Gastrocnemius medialis (tissue), 4 donors: ENCODE measurements at regions not wholly inside any gene's neighbourhood (a gene's known extent, or its start where the extent isn't known, plus 50 kb on each side); places are given as distances from the start of the nearest gene placed in this dataset.

ENCODE experiments used
- ATAC-seq, 2 donors: fragments of 150-250 bp; one replicate each; pipeline ENCODE4 v1.9.1; 2016
- DNase-seq, 2 donors: peaks; one replicate each; pipeline ENCODE4 v3.0.0-alpha.2; 2019
- H3K27ac ChIP-seq, 4 donors: fragments of 200-600 bp; sonication (generic); 1 replicate in 1 of 4; 2 replicates in 3 of 4; pipeline ENCODE4 v1.5.1; 2016 to 2018; ENCODE audit warnings: mild to moderate bottlenecking in 2 of 4, moderate library complexity in 1 of 4
- H3K27me3 ChIP-seq, 3 donors: fragments of 200-600 bp; sonication (generic) in 2 of 3; 1 replicate in 1 of 3; 2 replicates in 2 of 3; pipeline versions ENCODE4 v1.5.1 to v1.6.0; 2016 to 2019; ENCODE audit warnings: mild to moderate bottlenecking in 1 of 3, moderate library complexity in 1 of 3
- H3K36me3 ChIP-seq, 2 donors: fragments of 200-600 bp; sonication (generic) in 1 of 2; one replicate each; pipeline ENCODE4 v1.5.1; 2017 to 2018
- H3K4me1 ChIP-seq, 2 donors: fragments of 200-600 bp; sonication (generic) in 1 of 2; one replicate each; pipeline ENCODE4 v1.5.1; 2016 to 2017; ENCODE audit warnings: mild to moderate bottlenecking in 2 of 2
- H3K4me3 ChIP-seq, 4 donors: fragments of 200-600 bp; sonication (generic) in 3 of 4; 1 replicate in 1 of 4; 2 replicates in 3 of 4; pipeline ENCODE4 v1.5.1; 2016 to 2019; ENCODE audit warnings: mild to moderate bottlenecking in 2 of 4
- H3K9me3 ChIP-seq, 3 donors: fragments of 200-600 bp; sonication (generic) in 2 of 3; 1 replicate in 1 of 3; 2 replicates in 2 of 3; pipeline ENCODE4 v1.5.1; 2016 to 2019
- CTCF ChIP-seq, 5 experiments: fragments of 450-650 bp in 3 of 5; fragments of 200-600 bp in 2 of 5; sonication (generic) in 2 of 5; IDR thresholded peaks in 4 of 5; conservative IDR thresholded peaks in 1 of 5; 1 replicate in 4 of 5; 2 replicates in 1 of 5; pipeline ENCODE4 v1.5.1; 2016 to 2019; ENCODE audit warnings: antibody characterized with exemption in 5 of 5, mild to moderate bottlenecking in 3 of 5, moderate library complexity in 3 of 5
- POLR2A ChIP-seq, 2 donors: fragments of 450-650 bp; IDR thresholded peaks; one replicate each; pipeline ENCODE4 v1.6.1; 2017; ENCODE audit warnings: antibody characterized with exemption in 2 of 2, mild to moderate bottlenecking in 2 of 2, moderate library complexity in 2 of 2
- in situ Hi-C, 4 donors: fragments of 200-750 bp; cut with MboI; loops; one replicate each; pipeline versions ENCODE4 v1.15.0 to v1.8.0; 2017; ENCODE audit warnings: low sequenced_read_pairs in 4 of 4
- intact Hi-C: fragments of 100-400 bp; cut with DNase I; formaldehyde crosslinking; loops from one replicate; pipeline ENCODE4 v1.15.1; 2023; ENCODE audit warnings: low total_unique reads

DNA sequence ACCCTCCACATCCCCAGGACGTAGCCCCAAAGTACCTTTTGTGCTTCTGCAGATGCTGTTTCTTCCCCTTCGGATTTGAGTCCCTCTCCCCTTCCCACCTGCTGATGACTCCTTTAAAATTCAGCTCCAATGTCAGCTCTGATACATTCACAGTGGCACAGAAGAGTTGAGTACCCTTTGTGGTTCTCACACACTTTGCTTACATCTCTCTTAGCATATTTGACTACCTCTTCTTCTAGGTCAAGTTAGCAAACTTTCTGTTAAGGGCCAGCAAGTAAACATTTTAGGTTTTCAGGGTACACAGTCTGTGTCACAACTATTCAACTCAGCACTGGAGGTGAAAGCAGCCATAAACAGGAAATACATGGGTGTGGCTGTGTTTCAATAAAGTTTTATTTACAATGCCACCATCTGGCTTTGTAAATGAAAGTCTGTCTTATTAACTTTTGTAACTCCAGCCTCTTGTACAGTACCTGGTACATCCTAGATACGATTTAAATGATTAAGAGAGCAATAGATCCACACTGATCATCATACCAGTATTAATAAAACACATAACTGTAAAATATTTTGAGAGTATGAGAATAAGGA, 161.7 kb downstream of the SOX9 start:
- H3K4me1 ChIP-seq = no peaks in the 10 kb centered on the region
- no peaks in the 10 kb centered on the region for H3K27me3 ChIP-seq
- intact Hi-C loops = no loop called here
- TF ChIP-seq CTCF (IDR thresholded peaks at IDR 0.05 in 4 of 5, conservative IDR thresholded peaks at IDR 0.05 in 1 of 5) = no peak
- TF ChIP-seq POLR2A (IDR thresholded peaks at IDR 0.05) = no peak
- no peaks in the 10 kb centered on the region for H3K9me3 ChIP-seq
- no peak overlapping the region for H3K4me3 ChIP-seq
- H3K36me3 ChIP-seq = no peaks in the 10 kb centered on the region
- DNase-seq = no peak
- ATAC-seq = no peak
- H3K27ac ChIP-seq = no peak overlapping the region
- in situ Hi-C loops = no loop called here

DNA sequence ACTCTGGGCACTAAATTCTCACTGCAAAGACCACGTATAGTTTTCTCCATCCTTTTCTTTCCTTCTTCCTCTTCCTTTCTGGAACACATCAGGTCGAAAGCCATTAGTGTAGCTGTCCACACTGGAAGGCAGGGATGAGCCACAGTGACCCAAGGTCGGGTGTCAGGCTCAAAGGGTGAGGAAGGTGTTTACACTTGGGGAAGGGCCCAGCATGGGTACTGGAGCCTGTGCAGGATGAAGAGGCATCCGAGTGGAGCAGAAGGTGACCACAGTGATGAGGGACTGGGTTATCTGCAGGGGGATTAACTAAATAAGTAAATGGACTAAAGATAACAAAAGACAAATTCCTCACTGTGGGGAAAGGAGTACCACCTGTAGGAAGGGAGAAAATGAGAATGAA, 164.0 kb downstream of the SOX9 start:
- TF ChIP-seq POLR2A (IDR thresholded peaks at IDR 0.05) (no peak), CTCF (IDR thresholded peaks at IDR 0.05 in 4 of 5, conservative IDR thresholded peaks at IDR 0.05 in 1 of 5) (no peak)
- Histone ChIP-seq H3K9me3 (no peaks in the 10 kb centered on the region), H3K27me3 (no peaks in the 10 kb centered on the region), H3K4me3 (no peak overlapping the region), H3K27ac (no peak overlapping the region), H3K4me1 (no peaks in the 10 kb centered on the region), H3K36me3 (no peaks in the 10 kb centered on the region)
- in situ Hi-C loops = no loop called here
- intact Hi-C loops = no loop called here
- no peak for ATAC-seq
- DNase-seq = no peak

GRCh38 chr17:72287586-72287985, 166.8 kb downstream of the SOX9 start:
- ATAC-seq (no peak), DNase-seq (no peak)
- TF ChIP-seq POLR2A (IDR thresholded peaks at IDR 0.05) (no peak), CTCF (IDR thresholded peaks at IDR 0.05 in 4 of 5, conservative IDR thresholded peaks at IDR 0.05 in 1 of 5) (no peak)
- no peaks in the 10 kb centered on the region for H3K9me3 ChIP-seq
- no peaks in the 10 kb centered on the region for H3K4me1 ChIP-seq
- in situ Hi-C loops = no loop called here
- H3K36me3 ChIP-seq = no peaks in the 10 kb centered on the region
- no peaks in the 10 kb centered on the region for H3K27me3 ChIP-seq
- H3K27ac ChIP-seq = no peak overlapping the region
- no peak overlapping the region for H3K4me3 ChIP-seq
- intact Hi-C loops = no loop called here

GRCh38 chr17:72294487-72294893, 173.7 kb downstream of the SOX9 start:
- Histone ChIP-seq H3K36me3 (no peaks in the 10 kb centered on the region), H3K27ac (no peak overlapping the region), H3K9me3 (no peaks in the 10 kb centered on the region), H3K4me3 (no peak overlapping the region), H3K27me3 (peaks cover 0 to 2% (median 0%) of the 10 kb centered on the region in 3 donors), H3K4me1 (no peaks in the 10 kb centered on the region)
- no peak for TF ChIP-seq POLR2A (IDR thresholded peaks at IDR 0.05)
- TF ChIP-seq CTCF (IDR thresholded peaks at IDR 0.05 in 4 of 5, conservative IDR thresholded peaks at IDR 0.05 in 1 of 5) = no peak
- ATAC-seq (peak in 1 of 2 donors; percentile 56), DNase-seq (no peak)
- in situ Hi-C loops = no loop called here
- intact Hi-C loops = no loop called here

GRCh38 chr17:72295916-72296315, 175.1 kb downstream of the SOX9 start:
- Histone ChIP-seq H3K27me3 (peaks cover 0 to 2% (median 0%) of the 10 kb centered on the region in 3 donors), H3K4me1 (no peaks in the 10 kb centered on the region), H3K9me3 (no peaks in the 10 kb centered on the region), H3K27ac (no peak overlapping the region), H3K4me3 (no peak overlapping the region), H3K36me3 (no peaks in the 10 kb centered on the region)
- intact Hi-C loops (no loop called here), in situ Hi-C loops (no loop called here)
- DNase-seq (no peak), ATAC-seq (no peak)
- no peak for TF ChIP-seq CTCF (IDR thresholded peaks at IDR 0.05 in 4 of 5, conservative IDR thresholded peaks at IDR 0.05 in 1 of 5)
- TF ChIP-seq POLR2A (IDR thresholded peaks at IDR 0.05) = no peak
